ENCODE measurements at regions not wholly inside any gene's neighbourhood (a gene's known extent, or its start where the extent isn't known, plus 50 kb on each side); places are given as distances from the start of the nearest gene placed in this dataset.

GRCh38 chr13:106087201-106087600 is 448.3 kb downstream of the EFNB2 start (continued):
- TF ChIP-seq CTCF (IDR thresholded peaks at IDR 0.05; ENCODE audit: control extremely low read depth in 1 of 3, insufficient read depth in 1 of 3, low read depth in 1 of 3, low read length in 3 of 3), result no peak
- no peak for TF ChIP-seq KDM5A (IDR thresholded peaks at IDR 0.05; ENCODE audit: low read length)
- no peak for TF ChIP-seq SIX5 (IDR thresholded peaks at IDR 0.05; ENCODE audit: low read depth, low read length)
- TF ChIP-seq NANOG (IDR thresholded peaks at IDR 0.05; ENCODE audit: insufficient read depth, low read depth, low read length, poor library complexity, severe bottlenecking), result no peak
- TF ChIP-seq PHF8 (conservative IDR thresholded peaks at IDR 0.05; ENCODE audit: low read depth, low read length), result no peak
